ENCODE measurements at regions not wholly inside any gene's neighbourhood (a gene's known extent, or its start where the extent isn't known, plus 50 kb on each side); places are given as distances from the start of the nearest gene placed in this dataset.

DNA sequence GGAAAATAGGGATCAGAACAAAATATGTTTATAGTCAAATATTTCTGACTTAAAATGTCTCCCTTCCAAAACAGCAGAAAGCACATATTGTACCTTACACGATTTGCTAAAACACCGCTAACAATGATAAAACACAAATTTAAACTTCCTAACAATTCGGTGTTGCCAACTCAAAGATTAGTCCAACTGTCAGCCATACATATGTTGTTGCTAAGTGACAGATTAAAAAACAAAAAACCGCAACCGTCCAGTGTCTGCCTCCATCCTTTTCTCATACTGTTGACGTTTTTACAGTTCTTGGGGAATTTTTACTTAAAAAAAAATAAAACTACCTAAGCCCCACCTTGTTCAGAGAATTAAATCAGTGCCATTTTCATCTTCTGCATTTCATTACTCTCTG, 118.0 kb downstream of the RAB11FIP2 start:
- Histone ChIP-seq H3K79me2 (ENCODE audit: control insufficient read depth, insufficient read depth, low read length) (no peaks in the 10 kb centered on the region), H3K27me3 (ENCODE audit: control insufficient read depth, insufficient read depth, low read length) (no peaks in the 10 kb centered on the region), H3K27ac (ENCODE audit: insufficient read depth, low read length) (no peak overlapping the region), H4K20me1 (ENCODE audit: control insufficient read depth, extremely low read depth, insufficient read depth, low read length) (no peaks in the 10 kb centered on the region), H3K4me2 (ENCODE audit: extremely low read depth, insufficient read depth, low read length) (no peak overlapping the region), H3K9ac (ENCODE audit: insufficient read depth, low read length) (no peak overlapping the region), H3K9me3 (ENCODE audit: control insufficient read depth, insufficient read depth, low read depth, low read length) (no peaks in the 10 kb centered on the region), H3K4me1 (ENCODE audit: control insufficient read depth, extremely low read depth, insufficient read depth, low read length) (no peaks in the 10 kb centered on the region), H3K36me3 (ENCODE audit: control insufficient read depth, insufficient read depth, low read length) (no peaks in the 10 kb centered on the region), H2AFZ (ENCODE audit: low read length) (no peak overlapping the region), H3K4me3 (replicated peaks in 1 of 4; ENCODE audit: control extremely low read depth in 1 of 4, insufficient read depth in 1 of 4, low read depth in 3 of 4, low read length in 4 of 4) (no peak overlapping the region)
- no peak for TF ChIP-seq EZH2 (IDR thresholded peaks at IDR 0.05; ENCODE audit: low read length, missing control alignments)
- TF ChIP-seq, protein P1, sequence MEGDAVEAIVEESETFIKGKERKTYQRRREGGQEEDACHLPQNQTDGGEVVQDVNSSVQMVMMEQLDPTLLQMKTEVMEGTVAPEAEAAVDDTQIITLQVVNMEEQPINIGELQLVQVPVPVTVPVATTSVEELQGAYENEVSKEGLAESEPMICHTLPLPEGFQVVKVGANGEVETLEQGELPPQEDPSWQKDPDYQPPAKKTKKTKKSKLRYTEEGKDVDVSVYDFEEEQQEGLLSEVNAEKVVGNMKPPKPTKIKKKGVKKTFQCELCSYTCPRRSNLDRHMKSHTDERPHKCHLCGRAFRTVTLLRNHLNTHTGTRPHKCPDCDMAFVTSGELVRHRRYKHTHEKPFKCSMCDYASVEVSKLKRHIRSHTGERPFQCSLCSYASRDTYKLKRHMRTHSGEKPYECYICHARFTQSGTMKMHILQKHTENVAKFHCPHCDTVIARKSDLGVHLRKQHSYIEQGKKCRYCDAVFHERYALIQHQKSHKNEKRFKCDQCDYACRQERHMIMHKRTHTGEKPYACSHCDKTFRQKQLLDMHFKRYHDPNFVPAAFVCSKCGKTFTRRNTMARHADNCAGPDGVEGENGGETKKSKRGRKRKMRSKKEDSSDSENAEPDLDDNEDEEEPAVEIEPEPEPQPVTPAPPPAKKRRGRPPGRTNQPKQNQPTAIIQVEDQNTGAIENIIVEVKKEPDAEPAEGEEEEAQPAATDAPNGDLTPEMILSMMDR (conservative IDR thresholded peaks at IDR 0.05 in 1 of 2, IDR thresholded peaks at IDR 0.05 in 1 of 2; ENCODE audit: low read depth in 1 of 2, low read length in 2 of 2): no peak
- no peak for DNase-seq (ENCODE audit: low read depth in 2 of 2)

DNA sequence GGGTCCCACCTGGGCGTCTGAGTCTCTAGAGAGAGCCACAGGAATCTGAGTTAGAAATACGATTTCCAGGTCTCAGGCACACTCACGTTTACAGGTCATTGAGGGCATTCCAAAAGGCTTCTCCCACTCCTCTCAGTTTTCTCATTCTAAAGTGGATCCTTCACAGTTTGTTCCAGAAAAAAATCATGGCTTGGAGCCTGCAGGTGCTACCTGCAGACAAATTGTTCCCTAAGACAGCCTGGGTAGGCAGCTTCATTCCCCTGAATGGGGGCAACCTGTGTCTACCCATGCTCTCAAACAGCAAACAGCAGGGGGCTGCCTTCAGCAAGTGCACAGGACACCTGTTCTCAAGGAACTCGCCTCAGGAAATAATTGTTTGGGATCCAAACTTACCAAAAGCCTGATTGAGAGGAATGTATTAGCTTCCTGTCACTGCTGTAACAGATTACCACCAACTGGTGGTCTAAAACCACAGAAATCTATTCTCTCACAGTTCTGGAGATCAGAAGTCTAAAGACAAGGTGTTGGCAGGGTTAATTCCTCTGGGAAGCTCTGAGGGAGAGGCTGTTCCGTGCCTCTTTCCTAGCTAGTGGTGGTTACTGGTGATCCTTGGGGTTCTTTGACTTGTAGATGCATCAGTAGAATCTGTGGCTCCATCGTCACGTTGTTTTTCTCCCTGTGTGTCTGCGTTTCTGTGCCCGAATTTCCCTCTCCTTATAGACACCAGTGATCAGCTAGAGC, 117.2 kb downstream of the RAB11FIP2 start:
- Histone ChIP-seq H3K79me2 (ENCODE audit: control insufficient read depth, insufficient read depth, low read length) (no peaks in the 10 kb centered on the region), H3K27me3 (ENCODE audit: control insufficient read depth, insufficient read depth, low read length) (no peaks in the 10 kb centered on the region), H3K4me1 (ENCODE audit: control insufficient read depth, extremely low read depth, insufficient read depth, low read length) (no peaks in the 10 kb centered on the region), H3K9ac (ENCODE audit: insufficient read depth, low read length) (no peak overlapping the region), H3K4me3 (replicated peaks in 1 of 4; ENCODE audit: control extremely low read depth in 1 of 4, insufficient read depth in 1 of 4, low read depth in 3 of 4, low read length in 4 of 4) (no peak overlapping the region), H3K4me2 (ENCODE audit: extremely low read depth, insufficient read depth, low read length) (no peak overlapping the region), H3K36me3 (ENCODE audit: control insufficient read depth, insufficient read depth, low read length) (no peaks in the 10 kb centered on the region), H3K27ac (ENCODE audit: insufficient read depth, low read length) (no peak overlapping the region), H3K9me3 (ENCODE audit: control insufficient read depth, insufficient read depth, low read depth, low read length) (no peaks in the 10 kb centered on the region), H4K20me1 (ENCODE audit: control insufficient read depth, extremely low read depth, insufficient read depth, low read length) (no peaks in the 10 kb centered on the region), H2AFZ (ENCODE audit: low read length) (no peak overlapping the region)
- no peak for TF ChIP-seq EZH2 (IDR thresholded peaks at IDR 0.05; ENCODE audit: low read length, missing control alignments)
- TF ChIP-seq, protein P1 (conservative IDR thresholded peaks at IDR 0.05 in 1 of 2, IDR thresholded peaks at IDR 0.05 in 1 of 2; ENCODE audit: low read depth in 1 of 2, low read length in 2 of 2): no peak
- DNase-seq (ENCODE audit: low read depth in 2 of 2): no peak

DNA sequence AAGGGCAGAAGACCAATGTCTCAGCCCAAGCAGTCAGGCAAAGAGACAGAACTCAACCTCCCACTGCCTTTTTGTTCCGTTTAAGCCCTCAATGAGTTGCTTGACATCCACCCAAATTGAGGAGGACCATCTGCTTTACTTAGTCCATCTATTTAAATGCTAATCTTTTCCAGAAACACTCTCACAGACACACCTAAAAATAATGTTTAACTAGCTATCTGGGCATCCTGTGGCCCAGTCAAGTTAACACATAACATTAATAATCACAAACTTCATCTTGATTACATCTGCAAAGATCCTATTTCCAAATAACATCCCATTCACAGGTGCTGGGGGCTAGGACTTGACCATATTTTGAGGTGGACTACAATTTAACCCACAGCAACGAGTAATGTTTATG, 115.7 kb downstream of the RAB11FIP2 start:
- no peaks in the 10 kb centered on the region for H3K9me3 ChIP-seq (ENCODE audit: control insufficient read depth, insufficient read depth, low read depth, low read length)
- H3K36me3 ChIP-seq (ENCODE audit: control insufficient read depth, insufficient read depth, low read length): no peaks in the 10 kb centered on the region
- TF ChIP-seq, protein P1 (conservative IDR thresholded peaks at IDR 0.05 in 1 of 2, IDR thresholded peaks at IDR 0.05 in 1 of 2; ENCODE audit: low read depth in 1 of 2, low read length in 2 of 2): no peak
- no peaks in the 10 kb centered on the region for H4K20me1 ChIP-seq (ENCODE audit: control insufficient read depth, extremely low read depth, insufficient read depth, low read length)
- no peak overlapping the region for H3K4me3 ChIP-seq (replicated peaks in 1 of 4; ENCODE audit: control extremely low read depth in 1 of 4, insufficient read depth in 1 of 4, low read depth in 3 of 4, low read length in 4 of 4)
- no peak overlapping the region for H3K27ac ChIP-seq (ENCODE audit: insufficient read depth, low read length)
- H3K9ac ChIP-seq (ENCODE audit: insufficient read depth, low read length): no peak overlapping the region
- H3K4me1 ChIP-seq (ENCODE audit: control insufficient read depth, extremely low read depth, insufficient read depth, low read length): no peaks in the 10 kb centered on the region
- no peaks in the 10 kb centered on the region for H3K79me2 ChIP-seq (ENCODE audit: control insufficient read depth, insufficient read depth, low read length)
- H2AFZ ChIP-seq (ENCODE audit: low read length): no peak overlapping the region
- DNase-seq (ENCODE audit: low read depth in 2 of 2): no peak
- H3K27me3 ChIP-seq (ENCODE audit: control insufficient read depth, insufficient read depth, low read length): no peaks in the 10 kb centered on the region
- H3K4me2 ChIP-seq (ENCODE audit: extremely low read depth, insufficient read depth, low read length): no peak overlapping the region
